ENCODE measurements at regions not wholly inside any gene's neighbourhood (a gene's known extent, or its start where the extent isn't known, plus 50 kb on each side); places are given as distances from the start of the nearest gene placed in this dataset.

DNA sequence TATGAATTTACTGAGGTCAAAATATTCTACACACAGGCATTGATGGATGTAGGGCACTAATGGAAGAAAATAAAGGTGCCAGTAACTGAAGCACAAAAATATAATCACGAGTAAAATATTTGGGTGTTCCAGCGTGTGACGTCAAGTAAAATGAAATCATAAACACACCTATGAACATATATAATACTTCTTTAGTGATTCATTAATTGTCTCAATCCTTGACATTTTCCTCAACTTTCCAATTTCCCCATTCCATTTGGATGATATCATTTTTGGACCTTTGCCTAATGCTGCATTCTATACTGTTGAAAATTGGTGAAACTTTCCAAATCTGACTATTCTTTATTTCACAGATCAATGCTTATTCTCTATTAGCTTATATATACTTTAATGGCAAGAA, 649.3 kb downstream of the GALC start:
- dilution Hi-C loops (cut with HindIII; ENCODE audit: low sequenced_read_pairs, unreplicated experiment), result no loop called here

More for the DNA sequence above, 649.3 kb downstream of the GALC start:
- in situ Hi-C loops (cut with MboI; ENCODE audit: low sequenced_read_pairs), result no loop called here
- Histone ChIP-seq H3K56ac (ENCODE audit: extremely low read depth, insufficient read depth, low read length) (no peak overlapping the region), H3K4me2 (ENCODE audit: low read depth, low read length) (no peak overlapping the region), H3K4me1 (ENCODE audit: control insufficient read depth, insufficient read depth, low read length) (no peaks in the 10 kb centered on the region), H3K27me3 (ENCODE audit: control insufficient read depth, insufficient read depth, low read length) (no peaks in the 10 kb centered on the region), H2BK20ac (ENCODE audit: low read depth, low read length) (no peak overlapping the region), H2AK5ac (ENCODE audit: low read depth, low read length) (no peak overlapping the region), H3K27ac (ENCODE audit: insufficient read depth, low read length) (no peak overlapping the region), H2BK120ac (ENCODE audit: low read depth, low read length) (no peak overlapping the region), H3K9me1 (ENCODE audit: insufficient read depth, low read length) (no peaks in the 10 kb centered on the region), H4K20me1 (ENCODE audit: insufficient read depth, low read length) (no peaks in the 10 kb centered on the region), H3K79me1 (ENCODE audit: low read depth in 1 of 2, low read length in 2 of 2) (no peaks in the 10 kb centered on the region), H4K8ac (ENCODE audit: low read depth in 2 of 2, low read length in 2 of 2) (no peak overlapping the region), H2AK9ac (replicated peaks; ENCODE audit: low read depth, low read length, poor library complexity) (no peak overlapping the region), H3K14ac (replicated peaks; ENCODE audit: low read depth, low read length) (no peak overlapping the region), H2BK15ac (ENCODE audit: low read depth, low read length) (no peak overlapping the region), H3K9me3 (ENCODE audit: control insufficient read depth, insufficient read depth, low read length) (peaks cover 4% of the 10 kb centered on the region; the same call in 1 of the 2 replicates), H3K4me3 (ENCODE audit: insufficient read depth, low read depth, low read length) (no peak overlapping the region), H3K18ac (ENCODE audit: low read depth, low read length) (no peak overlapping the region), H4K5ac (ENCODE audit: low read depth, low read length) (no peak overlapping the region), H3K9ac (ENCODE audit: low read depth, low read length) (no peak overlapping the region), H3K23ac (ENCODE audit: low read depth, low read length) (no peak overlapping the region), H3K36me3 (ENCODE audit: control insufficient read depth, insufficient read depth, low read length) (no peaks in the 10 kb centered on the region), H2BK5ac (ENCODE audit: low read depth, low read length, poor library complexity, severe bottlenecking) (no peak overlapping the region), H3K4ac (ENCODE audit: low read depth, low read length) (no peak overlapping the region), H4K91ac (ENCODE audit: insufficient read depth, low read depth, low read length) (no peak overlapping the region), H2AFZ (replicated peaks; ENCODE audit: low read length, poor library complexity) (no peak overlapping the region)
- BruUV-seq (replicated peaks), result no TSS peak
- CTCF ChIA-PET, result no interaction called here
- TF ChIP-seq, protein P1, sequence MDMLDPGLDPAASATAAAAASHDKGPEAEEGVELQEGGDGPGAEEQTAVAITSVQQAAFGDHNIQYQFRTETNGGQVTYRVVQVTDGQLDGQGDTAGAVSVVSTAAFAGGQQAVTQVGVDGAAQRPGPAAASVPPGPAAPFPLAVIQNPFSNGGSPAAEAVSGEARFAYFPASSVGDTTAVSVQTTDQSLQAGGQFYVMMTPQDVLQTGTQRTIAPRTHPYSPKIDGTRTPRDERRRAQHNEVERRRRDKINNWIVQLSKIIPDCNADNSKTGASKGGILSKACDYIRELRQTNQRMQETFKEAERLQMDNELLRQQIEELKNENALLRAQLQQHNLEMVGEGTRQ (IDR thresholded peaks at IDR 0.05; ENCODE audit: low read depth, low read length), result no peak
- TF ChIP-seq MAFK (IDR thresholded peaks at IDR 0.05; ENCODE audit: low read depth, low read length), result no peak
- TF ChIP-seq CHD1 (IDR thresholded peaks at IDR 0.05; ENCODE audit: low read depth, low read length), result no peak
- DNase-seq, result no peak
- no peak for ATAC-seq (ENCODE audit: low read depth)
- intact Hi-C loops (cut with micrococcal nuclease), result no loop called here
- POLR2A ChIA-PET (ENCODE audit: unreplicated experiment), result no interaction called here
- WGBS, 2 experiments (ENCODE audit: extremely low coverage in 2 of 2, insufficient read length in 1 of 2), result no CpG with 5 or more reads among the region's 3 CpGs

All from IMR-90 (cell line).